WTC11 (cell line): ENCODE measurements at regions not wholly inside any gene's neighbourhood (a gene's known extent, or its start where the extent isn't known, plus 50 kb on each side); places are given as distances from the start of the nearest gene placed in this dataset.

ENCODE experiments used
- ESRRA ChIP-seq: sonication (generic); formaldehyde crosslinking; IDR thresholded peaks from 2 replicates; pipeline ENCODE4 v1.8.1; 2022; ENCODE audit warnings: mild to moderate bottlenecking, missing genetic modification reagents, borderline replicate concordance
- ETV6 ChIP-seq: sonication (generic); formaldehyde crosslinking; IDR thresholded peaks from 2 replicates; pipeline ENCODE4 v1.8.1; 2022; ENCODE audit warnings: mild to moderate bottlenecking, missing genetic modification reagents
- FOXJ3 ChIP-seq: sonication (generic); formaldehyde crosslinking; IDR thresholded peaks from 2 replicates; pipeline ENCODE4 v1.9.0; 2021; ENCODE audit warnings: missing genetic modification reagents, mild to moderate bottlenecking, borderline replicate concordance
- IRF2 ChIP-seq: sonication (generic); formaldehyde crosslinking; IDR thresholded peaks from 2 replicates; pipeline ENCODE4 v1.8.0; 2022; ENCODE audit warnings: low read depth, missing genetic modification reagents, borderline replicate concordance
- RORB ChIP-seq: fragments of 250-450 bp; sonication (Bioruptor Pico); IDR thresholded peaks from 2 replicates; pipeline ENCODE4 v1.9.0; 2021; ENCODE audit warnings: mild to moderate bottlenecking
- SMAD3 ChIP-seq: sonication (generic); formaldehyde crosslinking; IDR thresholded peaks from 2 replicates; pipeline ENCODE4 v1.8.0; 2022; ENCODE audit warnings: missing genetic modification reagents, mild to moderate bottlenecking, borderline replicate concordance
- TEAD4 ChIP-seq: sonication (generic); formaldehyde crosslinking; IDR thresholded peaks from 2 replicates; pipeline ENCODE4 v1.8.0; 2022; ENCODE audit warnings: mild to moderate bottlenecking, missing genetic modification reagents
- TF ChIP-seq, protein P1 (sequence below): fragments of 200-600 bp; IDR thresholded peaks from 2 replicates; pipeline ENCODE4 v1.8.0; 2022; ENCODE audit warnings: antibody characterized with exemption
- TF ChIP-seq, protein P2 (sequence below): sonication (generic); formaldehyde crosslinking; IDR thresholded peaks from 2 replicates; pipeline ENCODE4 v1.8.1; 2022; ENCODE audit warnings: mild to moderate bottlenecking, moderate library complexity, missing genetic modification reagents
- TF ChIP-seq, protein P3 (sequence below): sonication (generic); formaldehyde crosslinking; IDR thresholded peaks from 2 replicates; pipeline ENCODE4 v1.8.1; 2023; ENCODE audit warnings: mild to moderate bottlenecking, missing genetic modification reagents, moderate library complexity
- TF ChIP-seq, protein P4 (sequence below): sonication (generic); formaldehyde crosslinking; IDR thresholded peaks from 2 replicates; pipeline ENCODE4 v1.8.0; 2022; ENCODE audit warnings: mild to moderate bottlenecking, missing genetic modification reagents
- TF ChIP-seq, protein P5 (sequence below): sonication (generic); formaldehyde crosslinking; IDR thresholded peaks from 2 replicates; pipeline ENCODE4 v1.8.0; 2023; ENCODE audit warnings: mild to moderate bottlenecking, missing genetic modification reagents
- TF ChIP-seq, protein P6 (sequence below): sonication (generic); formaldehyde crosslinking; IDR thresholded peaks from 2 replicates; pipeline ENCODE4 v1.8.1; 2023; ENCODE audit warnings: mild to moderate bottlenecking, missing genetic modification reagents, borderline replicate concordance
- TF ChIP-seq, protein P7 (sequence below): sonication (generic); formaldehyde crosslinking; conservative IDR thresholded peaks from 2 replicates; pipeline ENCODE4 v1.8.1; 2022; ENCODE audit warnings: mild to moderate bottlenecking, missing genetic modification reagents

DNA sequence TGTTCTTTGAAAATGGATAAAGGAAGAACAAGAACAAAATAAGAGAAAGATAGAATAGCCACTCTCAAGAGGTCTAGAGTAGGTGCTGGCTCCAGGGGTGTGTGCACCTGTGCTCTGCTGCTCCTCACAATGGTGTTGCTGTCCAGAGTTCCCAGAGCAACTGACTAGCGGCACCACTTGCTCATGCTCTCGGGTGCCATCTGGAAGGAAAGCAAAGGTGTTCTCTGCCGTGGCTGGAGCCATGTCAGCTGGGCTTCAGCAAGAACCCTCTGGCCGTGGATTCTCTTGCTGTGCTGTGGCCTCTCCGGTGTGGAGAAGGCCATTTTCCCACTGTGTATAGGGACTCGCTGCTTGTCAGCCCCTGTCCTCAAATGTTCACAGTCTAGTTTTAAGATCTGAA, 114.6 kb upstream of the TEX51 start:
- TF ChIP-seq, protein P1, sequence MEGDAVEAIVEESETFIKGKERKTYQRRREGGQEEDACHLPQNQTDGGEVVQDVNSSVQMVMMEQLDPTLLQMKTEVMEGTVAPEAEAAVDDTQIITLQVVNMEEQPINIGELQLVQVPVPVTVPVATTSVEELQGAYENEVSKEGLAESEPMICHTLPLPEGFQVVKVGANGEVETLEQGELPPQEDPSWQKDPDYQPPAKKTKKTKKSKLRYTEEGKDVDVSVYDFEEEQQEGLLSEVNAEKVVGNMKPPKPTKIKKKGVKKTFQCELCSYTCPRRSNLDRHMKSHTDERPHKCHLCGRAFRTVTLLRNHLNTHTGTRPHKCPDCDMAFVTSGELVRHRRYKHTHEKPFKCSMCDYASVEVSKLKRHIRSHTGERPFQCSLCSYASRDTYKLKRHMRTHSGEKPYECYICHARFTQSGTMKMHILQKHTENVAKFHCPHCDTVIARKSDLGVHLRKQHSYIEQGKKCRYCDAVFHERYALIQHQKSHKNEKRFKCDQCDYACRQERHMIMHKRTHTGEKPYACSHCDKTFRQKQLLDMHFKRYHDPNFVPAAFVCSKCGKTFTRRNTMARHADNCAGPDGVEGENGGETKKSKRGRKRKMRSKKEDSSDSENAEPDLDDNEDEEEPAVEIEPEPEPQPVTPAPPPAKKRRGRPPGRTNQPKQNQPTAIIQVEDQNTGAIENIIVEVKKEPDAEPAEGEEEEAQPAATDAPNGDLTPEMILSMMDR, result no peak
- TF ChIP-seq, protein P2, sequence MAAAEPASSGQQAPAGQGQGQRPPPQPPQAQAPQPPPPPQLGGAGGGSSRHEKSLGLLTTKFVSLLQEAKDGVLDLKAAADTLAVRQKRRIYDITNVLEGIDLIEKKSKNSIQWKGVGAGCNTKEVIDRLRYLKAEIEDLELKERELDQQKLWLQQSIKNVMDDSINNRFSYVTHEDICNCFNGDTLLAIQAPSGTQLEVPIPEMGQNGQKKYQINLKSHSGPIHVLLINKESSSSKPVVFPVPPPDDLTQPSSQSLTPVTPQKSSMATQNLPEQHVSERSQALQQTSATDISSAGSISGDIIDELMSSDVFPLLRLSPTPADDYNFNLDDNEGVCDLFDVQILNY, result no peak
- TF ChIP-seq ESRRA (no peak), FOXJ3 (CRISPR knock-in tag) (no peak), ETV6 (CRISPR knock-in tag) (no peak), RORB (CRISPR knock-in tag) (no peak), TEAD4 (CRISPR knock-in tag) (no peak), SMAD3 (CRISPR knock-in tag) (no peak), IRF2 (CRISPR knock-in tag) (no peak)
- TF ChIP-seq, protein P3, sequence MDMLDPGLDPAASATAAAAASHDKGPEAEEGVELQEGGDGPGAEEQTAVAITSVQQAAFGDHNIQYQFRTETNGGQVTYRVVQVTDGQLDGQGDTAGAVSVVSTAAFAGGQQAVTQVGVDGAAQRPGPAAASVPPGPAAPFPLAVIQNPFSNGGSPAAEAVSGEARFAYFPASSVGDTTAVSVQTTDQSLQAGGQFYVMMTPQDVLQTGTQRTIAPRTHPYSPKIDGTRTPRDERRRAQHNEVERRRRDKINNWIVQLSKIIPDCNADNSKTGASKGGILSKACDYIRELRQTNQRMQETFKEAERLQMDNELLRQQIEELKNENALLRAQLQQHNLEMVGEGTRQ (CRISPR knock-in tag), result no peak
- TF ChIP-seq, protein P4, sequence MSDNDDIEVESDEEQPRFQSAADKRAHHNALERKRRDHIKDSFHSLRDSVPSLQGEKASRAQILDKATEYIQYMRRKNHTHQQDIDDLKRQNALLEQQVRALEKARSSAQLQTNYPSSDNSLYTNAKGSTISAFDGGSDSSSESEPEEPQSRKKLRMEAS (CRISPR knock-in tag), result no peak
- TF ChIP-seq, protein P5, sequence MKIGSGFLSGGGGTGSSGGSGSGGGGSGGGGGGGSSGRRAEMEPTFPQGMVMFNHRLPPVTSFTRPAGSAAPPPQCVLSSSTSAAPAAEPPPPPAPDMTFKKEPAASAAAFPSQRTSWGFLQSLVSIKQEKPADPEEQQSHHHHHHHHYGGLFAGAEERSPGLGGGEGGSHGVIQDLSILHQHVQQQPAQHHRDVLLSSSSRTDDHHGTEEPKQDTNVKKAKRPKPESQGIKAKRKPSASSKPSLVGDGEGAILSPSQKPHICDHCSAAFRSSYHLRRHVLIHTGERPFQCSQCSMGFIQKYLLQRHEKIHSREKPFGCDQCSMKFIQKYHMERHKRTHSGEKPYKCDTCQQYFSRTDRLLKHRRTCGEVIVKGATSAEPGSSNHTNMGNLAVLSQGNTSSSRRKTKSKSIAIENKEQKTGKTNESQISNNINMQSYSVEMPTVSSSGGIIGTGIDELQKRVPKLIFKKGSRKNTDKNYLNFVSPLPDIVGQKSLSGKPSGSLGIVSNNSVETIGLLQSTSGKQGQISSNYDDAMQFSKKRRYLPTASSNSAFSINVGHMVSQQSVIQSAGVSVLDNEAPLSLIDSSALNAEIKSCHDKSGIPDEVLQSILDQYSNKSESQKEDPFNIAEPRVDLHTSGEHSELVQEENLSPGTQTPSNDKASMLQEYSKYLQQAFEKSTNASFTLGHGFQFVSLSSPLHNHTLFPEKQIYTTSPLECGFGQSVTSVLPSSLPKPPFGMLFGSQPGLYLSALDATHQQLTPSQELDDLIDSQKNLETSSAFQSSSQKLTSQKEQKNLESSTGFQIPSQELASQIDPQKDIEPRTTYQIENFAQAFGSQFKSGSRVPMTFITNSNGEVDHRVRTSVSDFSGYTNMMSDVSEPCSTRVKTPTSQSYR (CRISPR knock-in tag), result no peak
- TF ChIP-seq, protein P6, sequence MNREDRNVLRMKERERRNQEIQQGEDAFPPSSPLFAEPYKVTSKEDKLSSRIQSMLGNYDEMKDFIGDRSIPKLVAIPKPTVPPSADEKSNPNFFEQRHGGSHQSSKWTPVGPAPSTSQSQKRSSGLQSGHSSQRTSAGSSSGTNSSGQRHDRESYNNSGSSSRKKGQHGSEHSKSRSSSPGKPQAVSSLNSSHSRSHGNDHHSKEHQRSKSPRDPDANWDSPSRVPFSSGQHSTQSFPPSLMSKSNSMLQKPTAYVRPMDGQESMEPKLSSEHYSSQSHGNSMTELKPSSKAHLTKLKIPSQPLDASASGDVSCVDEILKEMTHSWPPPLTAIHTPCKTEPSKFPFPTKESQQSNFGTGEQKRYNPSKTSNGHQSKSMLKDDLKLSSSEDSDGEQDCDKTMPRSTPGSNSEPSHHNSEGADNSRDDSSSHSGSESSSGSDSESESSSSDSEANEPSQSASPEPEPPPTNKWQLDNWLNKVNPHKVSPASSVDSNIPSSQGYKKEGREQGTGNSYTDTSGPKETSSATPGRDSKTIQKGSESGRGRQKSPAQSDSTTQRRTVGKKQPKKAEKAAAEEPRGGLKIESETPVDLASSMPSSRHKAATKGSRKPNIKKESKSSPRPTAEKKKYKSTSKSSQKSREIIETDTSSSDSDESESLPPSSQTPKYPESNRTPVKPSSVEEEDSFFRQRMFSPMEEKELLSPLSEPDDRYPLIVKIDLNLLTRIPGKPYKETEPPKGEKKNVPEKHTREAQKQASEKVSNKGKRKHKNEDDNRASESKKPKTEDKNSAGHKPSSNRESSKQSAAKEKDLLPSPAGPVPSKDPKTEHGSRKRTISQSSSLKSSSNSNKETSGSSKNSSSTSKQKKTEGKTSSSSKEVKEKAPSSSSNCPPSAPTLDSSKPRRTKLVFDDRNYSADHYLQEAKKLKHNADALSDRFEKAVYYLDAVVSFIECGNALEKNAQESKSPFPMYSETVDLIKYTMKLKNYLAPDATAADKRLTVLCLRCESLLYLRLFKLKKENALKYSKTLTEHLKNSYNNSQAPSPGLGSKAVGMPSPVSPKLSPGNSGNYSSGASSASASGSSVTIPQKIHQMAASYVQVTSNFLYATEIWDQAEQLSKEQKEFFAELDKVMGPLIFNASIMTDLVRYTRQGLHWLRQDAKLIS (CRISPR knock-in tag), result no peak
- TF ChIP-seq, protein P7, sequence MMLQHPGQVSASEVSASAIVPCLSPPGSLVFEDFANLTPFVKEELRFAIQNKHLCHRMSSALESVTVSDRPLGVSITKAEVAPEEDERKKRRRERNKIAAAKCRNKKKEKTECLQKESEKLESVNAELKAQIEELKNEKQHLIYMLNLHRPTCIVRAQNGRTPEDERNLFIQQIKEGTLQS (CRISPR knock-in tag), result no peak
